ENCODE measurements at regions not wholly inside any gene's neighbourhood (a gene's known extent, or its start where the extent isn't known, plus 50 kb on each side); places are given as distances from the start of the nearest gene placed in this dataset.

GRCh38 chr13:89673789-89674311 is 1673.6 kb upstream of the MIR17HG start:
- no peaks in the 10 kb centered on the region for H3K36me3 ChIP-seq (ENCODE audit: control insufficient read depth in 1 of 2, insufficient read depth in 2 of 2, low read length in 2 of 2)
- no peak overlapping the region for H2BK5ac ChIP-seq (ENCODE audit: low read depth, low read length, poor library complexity)
- no peaks in the 10 kb centered on the region for H3K4me1 ChIP-seq (ENCODE audit: control insufficient read depth in 1 of 2, insufficient read depth in 2 of 2, low read length in 2 of 2)
- H3K27me3 ChIP-seq (ENCODE audit: insufficient read depth, low read length) = no peaks in the 10 kb centered on the region
- no CpG with 5 or more reads among the region's 3 CpGs for WGBS (ENCODE audit: extremely low coverage, insufficient coverage, insufficient read length)
- no peak overlapping the region for H2BK120ac ChIP-seq (ENCODE audit: insufficient read depth, low read length, poor library complexity)
- H3K27ac ChIP-seq (ENCODE audit: low read depth, low read length) = no peak overlapping the region
- H4K8ac ChIP-seq (ENCODE audit: low read depth, low read length) = no peak overlapping the region
- H3K9ac ChIP-seq (ENCODE audit: low read length) = no peak overlapping the region
- H3K79me1 ChIP-seq (ENCODE audit: low read length) = no peaks in the 10 kb centered on the region
- no peak overlapping the region for H3K4ac ChIP-seq (ENCODE audit: low read depth, low read length)
- H3K4me2 ChIP-seq (ENCODE audit: low read length) = no peak overlapping the region
- no peak for DNase-seq
- no peak overlapping the region for H2AK5ac ChIP-seq (ENCODE audit: low read length)
- H3K4me3 ChIP-seq (ENCODE audit: low read depth, low read length) = no peak overlapping the region
- H3K9me3 ChIP-seq (ENCODE audit: insufficient read depth, low read depth, low read length) = no peaks in the 10 kb centered on the region
- H3K23ac ChIP-seq (ENCODE audit: low read length) = no peak overlapping the region
- no peak overlapping the region for H4K12ac ChIP-seq (ENCODE audit: low read depth, low read length)
- no peak overlapping the region for H3K14ac ChIP-seq (ENCODE audit: low read length)
- H3K79me2 ChIP-seq (ENCODE audit: control insufficient read depth, insufficient read depth, low read length, poor library complexity) = no peaks in the 10 kb centered on the region
- no peak overlapping the region for H2BK12ac ChIP-seq (ENCODE audit: low read length)
- H2AFZ ChIP-seq (ENCODE audit: insufficient read depth, low read length, poor library complexity) = no peak overlapping the region
- no peak overlapping the region for H4K91ac ChIP-seq (ENCODE audit: low read depth, low read length)
- H3K18ac ChIP-seq (ENCODE audit: low read length) = no peak overlapping the region

DNA sequence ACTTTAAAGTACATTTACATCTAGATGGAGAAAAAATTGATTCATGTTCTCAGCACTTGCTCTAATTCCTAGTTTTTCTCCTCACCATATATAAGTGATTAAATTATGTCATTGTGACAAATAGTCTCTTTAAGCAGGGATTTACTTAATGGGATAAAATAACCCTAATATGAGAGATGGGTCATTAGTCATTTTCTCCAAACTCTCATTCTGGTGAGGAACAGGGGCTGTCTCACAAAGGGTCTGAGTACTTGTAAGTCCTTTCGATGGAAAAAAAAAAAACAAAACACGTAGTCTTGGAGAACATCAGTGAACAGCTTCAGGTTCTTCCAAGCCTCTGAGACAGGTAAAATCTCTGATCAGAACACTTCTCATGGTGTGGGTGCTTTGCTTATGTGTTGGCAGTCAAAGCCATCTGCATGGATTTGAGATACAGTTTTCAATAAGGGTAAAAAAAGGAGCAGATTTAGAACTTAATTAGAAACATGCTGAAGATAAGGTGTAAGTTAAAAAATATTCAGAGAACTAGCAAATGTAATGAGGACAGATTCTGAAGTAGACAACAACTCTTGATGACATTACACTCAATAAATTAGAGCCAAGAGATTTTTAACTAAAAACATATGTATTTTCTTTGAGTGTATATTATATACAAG is 1668.9 kb upstream of the MIR17HG start:
- H3K4me2 ChIP-seq (ENCODE audit: low read length) = no peak overlapping the region
- no peaks in the 10 kb centered on the region for H3K36me3 ChIP-seq (ENCODE audit: control insufficient read depth in 1 of 2, insufficient read depth in 2 of 2, low read length in 2 of 2)
- no peak overlapping the region for H2AK5ac ChIP-seq (ENCODE audit: low read length)
- WGBS (ENCODE audit: extremely low coverage, insufficient coverage, insufficient read length) = no CpG with 5 or more reads among the region's 2 CpGs
- H4K91ac ChIP-seq (ENCODE audit: low read depth, low read length) = no peak overlapping the region
- no peak overlapping the region for H3K27ac ChIP-seq (ENCODE audit: low read depth, low read length)
- no peaks in the 10 kb centered on the region for H3K79me1 ChIP-seq (ENCODE audit: low read length)
- H3K9me3 ChIP-seq (ENCODE audit: insufficient read depth, low read depth, low read length) = no peaks in the 10 kb centered on the region
- no peak for DNase-seq
- no peaks in the 10 kb centered on the region for H3K4me1 ChIP-seq (ENCODE audit: control insufficient read depth in 1 of 2, insufficient read depth in 2 of 2, low read length in 2 of 2)
- H2BK12ac ChIP-seq (ENCODE audit: low read length) = no peak overlapping the region
- H3K18ac ChIP-seq (ENCODE audit: low read length) = no peak overlapping the region
- H3K23ac ChIP-seq (ENCODE audit: low read length) = no peak overlapping the region
- H3K79me2 ChIP-seq (ENCODE audit: control insufficient read depth, insufficient read depth, low read length, poor library complexity) = no peaks in the 10 kb centered on the region
- H3K9ac ChIP-seq (ENCODE audit: low read length) = no peak overlapping the region
- H2AFZ ChIP-seq (ENCODE audit: insufficient read depth, low read length, poor library complexity) = no peak overlapping the region
- H4K8ac ChIP-seq (ENCODE audit: low read depth, low read length) = no peak overlapping the region
- no peak overlapping the region for H3K4ac ChIP-seq (ENCODE audit: low read depth, low read length)
- no peaks in the 10 kb centered on the region for H3K27me3 ChIP-seq (ENCODE audit: insufficient read depth, low read length)
- no peak overlapping the region for H3K4me3 ChIP-seq (ENCODE audit: low read depth, low read length)
- no peak overlapping the region for H2BK5ac ChIP-seq (ENCODE audit: low read depth, low read length, poor library complexity)
- no peak overlapping the region for H3K14ac ChIP-seq (ENCODE audit: low read length)
- no peak overlapping the region for H2BK120ac ChIP-seq (ENCODE audit: insufficient read depth, low read length, poor library complexity)
- H4K12ac ChIP-seq (ENCODE audit: low read depth, low read length) = no peak overlapping the region

DNA sequence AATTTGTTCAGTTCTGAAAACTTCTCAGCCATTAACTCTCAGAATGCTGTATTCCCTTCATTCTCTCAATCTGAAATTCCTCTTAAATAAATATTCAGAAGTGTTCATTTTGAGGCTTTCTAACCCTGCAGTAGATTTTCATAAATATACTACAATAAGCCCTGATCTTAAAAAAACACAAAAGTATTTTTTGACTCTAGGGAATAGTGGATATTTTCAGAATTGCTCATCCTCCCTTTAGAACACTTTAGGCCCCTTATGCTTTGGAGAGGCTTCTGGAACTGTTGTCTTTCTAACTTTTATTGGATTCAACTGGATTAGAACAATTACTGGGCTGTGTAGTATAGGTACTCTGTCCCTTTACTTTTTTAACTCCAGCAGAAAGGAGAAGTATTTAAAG is 1662.6 kb upstream of the MIR17HG start:
- Histone ChIP-seq H3K79me2 (ENCODE audit: control insufficient read depth, insufficient read depth, low read length, poor library complexity) (no peaks in the 10 kb centered on the region), H3K79me1 (ENCODE audit: low read length) (no peaks in the 10 kb centered on the region), H3K27me3 (ENCODE audit: insufficient read depth, low read length) (no peaks in the 10 kb centered on the region)

GRCh38 chr13:89686171-89686570 is 1661.3 kb upstream of the MIR17HG start:
- Histone ChIP-seq H3K4me2 (ENCODE audit: low read length) (no peak overlapping the region), H3K23ac (ENCODE audit: low read length) (no peak overlapping the region), H3K36me3 (ENCODE audit: control insufficient read depth in 1 of 2, insufficient read depth in 2 of 2, low read length in 2 of 2) (no peaks in the 10 kb centered on the region), H4K12ac (ENCODE audit: low read depth, low read length) (no peak overlapping the region), H2AK5ac (ENCODE audit: low read length) (no peak overlapping the region), H3K79me1 (ENCODE audit: low read length) (no peaks in the 10 kb centered on the region), H2BK120ac (ENCODE audit: insufficient read depth, low read length, poor library complexity) (no peak overlapping the region), H3K4me3 (ENCODE audit: low read depth, low read length) (no peak overlapping the region), H3K4ac (ENCODE audit: low read depth, low read length) (no peak overlapping the region), H3K27ac (ENCODE audit: low read depth, low read length) (no peak overlapping the region), H3K9me3 (ENCODE audit: insufficient read depth, low read depth, low read length) (no peaks in the 10 kb centered on the region), H3K9ac (ENCODE audit: low read length) (no peak overlapping the region), H3K4me1 (ENCODE audit: control insufficient read depth in 1 of 2, insufficient read depth in 2 of 2, low read length in 2 of 2) (no peaks in the 10 kb centered on the region), H4K91ac (ENCODE audit: low read depth, low read length) (no peak overlapping the region), H2BK5ac (ENCODE audit: low read depth, low read length, poor library complexity) (no peak overlapping the region), H4K8ac (ENCODE audit: low read depth, low read length) (no peak overlapping the region), H3K27me3 (ENCODE audit: insufficient read depth, low read length) (no peaks in the 10 kb centered on the region), H3K18ac (ENCODE audit: low read length) (no peak overlapping the region), H3K79me2 (ENCODE audit: control insufficient read depth, insufficient read depth, low read length, poor library complexity) (no peaks in the 10 kb centered on the region), H2AFZ (ENCODE audit: insufficient read depth, low read length, poor library complexity) (no peak overlapping the region), H3K14ac (ENCODE audit: low read length) (no peak overlapping the region), H2BK12ac (ENCODE audit: low read length) (no peak overlapping the region)
- WGBS (ENCODE audit: extremely low coverage, insufficient coverage, insufficient read length) = no CpG with 5 or more reads among the region's 5 CpGs
- DNase-seq = peak; percentile 8 to 54

More for the DNA sequence above, 1662.6 kb upstream of the MIR17HG start:
- Histone ChIP-seq H2BK5ac (ENCODE audit: low read depth, low read length, poor library complexity) (no peak overlapping the region), H2AK5ac (ENCODE audit: low read length) (no peak overlapping the region), H3K4me1 (ENCODE audit: control insufficient read depth in 1 of 2, insufficient read depth in 2 of 2, low read length in 2 of 2) (no peaks in the 10 kb centered on the region), H3K14ac (ENCODE audit: low read length) (no peak overlapping the region), H3K23ac (ENCODE audit: low read length) (no peak overlapping the region), H3K9ac (ENCODE audit: low read length) (no peak overlapping the region), H3K27ac (ENCODE audit: low read depth, low read length) (no peak overlapping the region), H3K4me3 (ENCODE audit: low read depth, low read length) (no peak overlapping the region), H2BK12ac (ENCODE audit: low read length) (no peak overlapping the region), H4K91ac (ENCODE audit: low read depth, low read length) (no peak overlapping the region), H3K18ac (ENCODE audit: low read length) (no peak overlapping the region), H3K36me3 (ENCODE audit: control insufficient read depth in 1 of 2, insufficient read depth in 2 of 2, low read length in 2 of 2) (no peaks in the 10 kb centered on the region), H4K12ac (ENCODE audit: low read depth, low read length) (no peak overlapping the region), H3K9me3 (ENCODE audit: insufficient read depth, low read depth, low read length) (no peaks in the 10 kb centered on the region), H3K4ac (ENCODE audit: low read depth, low read length) (no peak overlapping the region), H2BK120ac (ENCODE audit: insufficient read depth, low read length, poor library complexity) (no peak overlapping the region), H4K8ac (ENCODE audit: low read depth, low read length) (no peak overlapping the region), H2AFZ (ENCODE audit: insufficient read depth, low read length, poor library complexity) (no peak overlapping the region), H3K4me2 (ENCODE audit: low read length) (no peak overlapping the region)
- DNase-seq = no peak

Measured in trophoblast cell (in vitro differentiated cells and primary cell).